ENCODE measurements at regions not wholly inside any gene's neighbourhood (a gene's known extent, or its start where the extent isn't known, plus 50 kb on each side); places are given as distances from the start of the nearest gene placed in this dataset.
"Not testable (repeated sequence)": the region's sequence is repeated elsewhere in the genome, so short reads cannot be mapped to it uniquely, and the experiment has no call there.

DNA sequence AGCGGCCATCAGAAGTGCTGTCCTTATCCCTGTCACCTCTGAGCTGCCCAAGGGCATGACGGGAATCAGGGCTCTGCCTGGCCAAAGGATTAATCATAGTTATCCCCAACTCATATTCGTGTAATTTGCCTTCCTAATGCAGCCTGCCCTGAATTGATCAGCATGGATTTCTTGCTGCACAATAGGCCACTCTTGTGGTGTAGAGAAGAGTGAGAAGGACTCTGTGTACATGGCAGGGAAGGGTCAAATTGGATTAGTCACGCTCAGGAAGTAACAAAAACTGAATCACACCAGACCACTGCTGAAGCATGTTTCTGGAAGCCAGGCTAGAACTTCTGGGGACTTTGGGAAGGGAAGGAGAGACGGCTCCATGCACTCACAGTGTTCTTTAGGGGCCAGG is 227.0 kb downstream of the BUB3 start:
- DNase-seq: no peak

DNA sequence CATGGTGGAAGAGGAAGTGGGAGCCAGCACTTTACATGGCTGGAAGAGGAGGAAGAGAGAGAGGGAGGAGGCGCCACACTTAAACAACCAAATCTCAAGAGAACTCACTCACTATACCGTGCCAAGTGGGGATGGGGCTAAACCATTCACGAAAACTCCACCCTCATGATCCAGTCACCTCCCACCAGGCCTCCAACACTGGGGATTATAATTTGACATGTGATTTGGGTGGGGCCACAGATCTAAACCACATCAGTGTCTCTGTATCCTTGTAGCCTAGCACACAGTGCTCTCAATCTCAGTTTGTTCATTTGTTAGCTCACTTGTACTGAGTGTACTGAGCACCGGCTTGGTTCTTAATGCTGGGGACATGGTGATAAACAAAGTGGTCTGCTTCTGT is 228.3 kb downstream of the BUB3 start:
- no peak for DNase-seq

DNA sequence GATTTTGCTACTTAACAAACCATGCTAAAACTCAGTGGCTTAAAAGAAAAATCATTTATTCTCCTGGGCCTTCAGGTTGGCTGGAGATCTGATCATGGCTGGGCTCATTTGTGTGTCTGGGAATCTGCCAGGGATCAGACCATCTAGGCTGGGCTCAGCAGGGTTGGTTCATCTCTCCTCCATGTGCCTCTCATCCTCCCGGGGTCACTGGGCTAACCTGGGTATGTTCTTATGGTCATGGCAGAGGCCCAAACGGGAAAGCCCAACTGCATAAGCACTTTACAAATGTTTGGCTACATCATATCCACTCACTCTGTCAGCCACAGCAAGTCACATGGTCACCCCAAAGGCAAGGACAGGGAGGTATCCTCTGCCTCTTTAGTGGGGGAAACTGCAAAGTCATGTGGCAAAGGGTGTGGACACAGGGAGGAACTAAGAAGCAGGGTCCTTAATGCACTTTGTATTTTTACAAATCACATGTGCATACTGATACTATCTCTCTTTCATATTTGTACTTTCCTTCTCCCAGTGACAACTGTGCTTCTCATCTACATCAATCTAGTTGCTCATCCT is 231.4 kb downstream of the BUB3 start:
- DNase-seq: no peak

DNA sequence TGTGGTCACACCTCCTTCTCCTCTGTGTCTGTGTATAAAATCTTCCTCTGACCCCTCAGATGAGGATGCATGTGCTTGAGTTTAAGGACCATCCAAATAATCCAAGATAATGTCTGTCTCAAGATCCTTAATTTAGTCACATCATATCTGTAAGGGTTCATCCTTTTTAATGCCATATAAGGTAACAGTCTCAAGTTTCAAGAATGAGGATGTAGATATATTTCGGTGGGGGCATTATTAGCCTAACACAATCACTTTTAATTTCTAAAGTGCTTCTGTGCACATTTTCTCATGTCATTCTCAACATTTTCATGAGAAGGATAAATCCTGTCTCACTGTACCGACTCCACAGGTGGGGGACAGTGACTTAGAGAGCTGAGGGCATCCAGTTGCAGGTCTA is 235.3 kb downstream of the BUB3 start:
- DNase-seq: no peak

DNA sequence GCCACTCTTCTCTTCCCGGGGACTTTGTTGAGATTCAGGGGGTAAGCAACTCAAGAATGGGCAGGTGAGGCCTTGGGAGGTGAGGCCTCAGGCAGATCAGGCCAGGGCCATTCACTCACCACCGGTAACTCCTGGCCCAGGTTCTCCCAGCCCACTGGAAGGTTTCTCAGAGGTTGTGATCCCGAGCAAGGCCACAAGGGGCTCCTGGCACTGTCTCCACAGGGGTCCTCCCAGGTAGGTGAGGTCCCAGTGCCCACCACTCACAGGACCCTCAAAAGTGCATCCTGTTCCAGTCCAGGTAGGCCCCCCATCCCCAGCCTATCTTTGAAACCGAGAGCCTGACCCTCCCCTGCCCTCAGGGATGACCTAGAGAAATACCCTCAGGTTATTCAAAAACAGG is 236.1 kb downstream of the BUB3 start:
- DNase-seq: no peak

DNA sequence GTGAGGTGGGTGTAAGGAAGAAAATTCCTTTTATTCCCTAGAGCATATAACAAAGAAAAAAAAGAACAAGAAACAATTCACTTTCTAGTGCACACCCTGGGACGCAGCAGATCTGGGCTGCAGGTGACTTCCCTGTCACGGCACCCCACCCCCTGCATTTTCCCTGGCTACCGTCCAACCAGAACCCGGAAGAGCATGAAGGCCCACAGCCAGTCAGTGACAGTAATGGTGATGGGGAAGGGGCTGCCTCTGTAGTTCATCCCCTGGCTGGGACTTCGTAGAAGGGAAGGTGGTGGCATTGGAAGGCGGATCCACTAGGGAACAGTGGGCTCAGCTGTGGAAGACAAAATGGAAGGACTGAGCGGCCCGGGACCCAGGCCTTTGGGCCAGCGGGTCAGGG is 236.7 kb downstream of the BUB3 start:
- no peak for DNase-seq

DNA sequence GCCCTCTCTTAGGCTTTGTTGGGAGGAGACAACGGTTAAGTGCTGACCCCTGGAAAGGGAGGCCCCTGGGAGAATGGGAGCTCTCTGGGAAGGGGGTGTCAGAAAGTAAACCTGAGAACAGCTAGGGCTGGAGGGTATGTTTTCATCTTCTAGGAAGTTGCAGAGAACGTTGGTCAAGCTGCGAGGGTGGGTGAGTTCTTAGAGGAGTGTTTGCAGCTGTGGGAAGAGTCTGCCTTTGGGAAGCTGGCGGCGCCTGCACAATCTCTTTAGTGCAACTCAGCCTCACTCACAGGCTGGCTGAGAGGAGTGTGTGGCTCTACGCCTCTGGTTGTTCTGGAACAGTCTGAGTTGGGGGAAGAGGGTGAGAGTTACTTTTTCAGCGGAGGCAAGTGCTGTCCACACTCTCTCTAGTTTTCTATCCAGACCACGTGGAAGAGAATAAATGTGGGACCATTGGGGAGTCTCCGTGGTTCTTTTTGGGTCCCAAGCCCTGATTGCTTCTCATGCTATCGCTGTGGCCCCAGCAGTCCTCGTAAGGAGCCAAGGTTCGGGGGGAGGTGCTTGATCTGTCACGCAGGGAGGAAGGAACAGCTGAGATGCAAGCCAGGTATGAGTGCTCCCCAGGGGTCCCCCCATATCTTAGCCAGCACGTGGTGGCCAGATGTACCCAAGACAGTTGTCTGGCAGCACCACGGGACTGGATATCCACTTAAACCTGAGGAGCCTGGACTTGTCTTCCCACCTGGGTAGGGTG is 237.2 kb downstream of the BUB3 start:
- DNase-seq: no peak

DNA sequence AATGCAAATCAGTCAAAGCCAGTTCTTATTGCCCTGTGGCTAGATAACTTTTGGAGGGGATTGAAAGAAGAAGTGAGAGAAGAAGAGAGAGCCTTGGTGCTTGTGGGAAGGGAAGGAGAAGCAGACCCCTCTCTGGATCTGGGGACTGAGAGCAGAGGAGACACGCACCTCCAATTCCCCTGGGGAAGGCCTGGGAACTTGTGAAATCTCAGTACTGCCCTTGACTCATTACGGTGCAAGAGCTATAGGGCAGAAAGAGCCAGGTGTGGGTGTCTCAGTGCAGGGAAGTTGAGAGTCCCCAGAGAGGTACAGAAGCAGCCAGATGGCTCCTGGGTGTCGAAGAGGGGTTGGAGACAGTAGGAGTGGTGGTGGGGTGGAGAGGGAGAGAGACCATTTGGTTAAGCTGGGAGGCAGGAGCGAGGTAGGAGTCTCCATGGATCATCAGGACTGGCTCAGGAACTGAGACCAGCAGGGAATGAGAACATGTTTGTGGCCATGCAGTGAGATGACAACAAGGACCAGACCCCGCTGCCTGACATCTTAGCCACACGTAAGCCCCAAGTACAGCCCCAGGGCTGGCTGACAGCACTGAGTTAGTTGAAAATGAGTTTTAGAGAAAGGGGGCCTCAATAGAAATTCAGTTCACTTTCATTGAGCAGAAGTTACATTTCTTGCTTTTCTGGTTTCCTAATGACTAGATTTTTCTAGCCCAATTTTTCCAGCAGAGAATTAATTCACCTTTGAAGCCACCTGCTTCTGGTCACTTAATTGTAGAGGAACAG is 238.2 kb downstream of the BUB3 start:
- no peak for DNase-seq

DNA sequence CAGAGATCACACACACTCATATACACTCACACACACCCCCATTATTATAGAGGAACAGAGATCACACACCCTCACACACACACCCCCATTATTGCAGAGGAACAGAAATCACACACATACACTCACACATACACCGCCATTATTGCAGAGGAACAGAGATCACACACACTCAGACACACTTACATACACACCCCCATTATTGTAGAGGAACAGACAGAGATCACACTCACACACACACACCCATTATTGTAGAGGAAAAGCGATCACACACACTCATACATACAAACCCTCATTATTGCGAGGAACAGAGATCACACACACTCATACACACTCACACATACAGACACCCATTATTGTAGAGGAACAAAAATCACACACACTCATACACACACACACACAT is 239.0 kb downstream of the BUB3 start:
- DNase-seq: no peak

DNA sequence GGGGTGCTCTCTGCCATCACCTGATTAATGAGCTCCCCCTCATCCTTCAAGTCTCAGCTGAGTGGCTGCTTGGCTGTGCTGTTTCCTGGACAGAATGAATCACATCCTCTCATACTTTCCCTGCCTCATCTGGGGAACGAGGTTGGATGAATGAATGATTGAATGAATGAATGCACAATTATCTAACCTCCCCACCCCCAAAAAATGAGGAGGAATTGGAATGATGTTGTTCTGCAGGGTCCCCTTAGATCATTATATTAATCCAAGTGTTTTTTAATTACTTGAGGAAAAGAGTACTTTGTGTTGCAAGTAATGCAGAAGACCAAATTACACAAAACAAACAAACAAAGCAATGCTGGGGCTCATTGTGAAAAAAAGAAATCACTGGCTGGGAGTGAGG is 240.2 kb downstream of the BUB3 start:
- DNase-seq: no peak

DNA sequence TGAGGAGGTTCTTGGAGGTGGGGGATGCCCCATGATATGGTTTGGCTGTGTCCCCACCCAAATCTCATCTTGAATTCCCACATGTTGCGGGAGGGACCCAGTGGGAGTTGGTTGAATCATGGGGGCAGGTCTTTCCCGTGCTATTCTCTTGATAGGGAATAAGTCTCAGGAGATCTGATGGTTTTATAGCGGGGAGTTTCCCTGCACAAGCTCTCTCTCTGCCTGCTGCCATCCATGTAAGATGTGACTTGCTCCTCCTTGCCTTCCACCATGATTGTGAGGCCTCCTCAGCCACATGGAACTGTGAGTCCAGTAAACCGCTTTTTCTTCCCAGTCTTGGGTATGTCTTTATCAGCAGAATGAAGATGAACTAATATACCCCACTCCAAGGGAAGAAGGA is 241.0 kb downstream of the BUB3 start:
- not testable (repeated sequence) for DNase-seq

DNA sequence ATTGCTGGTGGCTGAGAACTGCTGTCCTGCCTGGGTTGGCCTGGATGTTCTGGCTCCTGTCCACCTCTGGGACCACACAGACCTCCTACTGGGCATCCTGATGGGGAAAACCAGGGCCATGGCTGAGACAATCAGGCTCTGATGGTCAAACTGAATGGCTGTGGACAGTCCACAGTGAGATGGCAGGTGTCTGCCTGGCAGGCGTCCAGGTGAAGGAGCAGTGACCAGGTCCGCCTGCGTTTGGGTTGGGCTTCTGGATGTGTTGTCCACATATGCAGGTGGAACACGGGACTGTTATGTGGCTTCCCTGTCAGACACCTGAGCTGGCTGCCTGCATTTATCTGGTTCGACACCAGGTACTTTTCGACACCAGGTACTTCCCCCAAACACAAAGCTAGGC is 241.7 kb downstream of the BUB3 start:
- DNase-seq: no peak

DNA sequence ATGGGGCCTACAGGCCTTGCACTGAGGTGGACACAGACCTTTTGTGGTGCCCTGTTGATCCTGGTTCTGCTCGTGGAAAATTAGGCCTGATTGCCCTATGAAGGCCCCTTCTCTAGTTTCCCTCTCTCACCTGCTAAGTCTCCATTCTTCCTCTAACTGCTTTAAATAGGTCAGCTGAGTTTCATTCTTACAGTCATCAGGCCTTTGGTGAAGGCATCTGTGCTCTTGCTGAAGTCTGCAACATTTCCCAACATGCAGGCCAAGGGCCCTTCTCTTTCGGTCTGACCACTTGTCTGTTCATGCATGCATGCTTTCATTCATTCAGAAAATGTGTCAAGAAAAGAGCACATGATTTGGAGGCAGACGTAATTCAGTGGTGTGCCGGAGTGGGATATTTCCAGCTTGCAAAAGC is 244.0 kb downstream of the BUB3 start:
- DNase-seq: no peak

DNA sequence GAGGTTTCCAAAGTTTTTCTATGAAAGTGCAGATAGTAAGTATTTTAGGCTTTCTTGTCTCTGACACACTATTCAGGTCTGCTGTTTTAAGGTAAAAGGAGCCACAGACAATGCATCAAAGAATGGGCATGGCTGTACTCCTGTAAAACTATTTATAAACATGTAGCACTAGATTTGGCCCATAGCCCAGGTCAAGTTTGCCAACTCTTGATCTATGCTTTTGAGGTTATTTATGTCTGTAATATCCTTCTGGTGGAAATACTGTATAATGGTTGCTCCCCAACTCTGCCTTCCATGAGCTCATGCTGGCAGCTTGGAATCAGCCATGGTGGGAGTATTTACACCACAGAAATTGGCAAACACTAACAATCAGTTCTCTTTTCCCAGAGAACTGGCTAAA is 244.6 kb downstream of the BUB3 start:
- DNase-seq: no peak

DNA sequence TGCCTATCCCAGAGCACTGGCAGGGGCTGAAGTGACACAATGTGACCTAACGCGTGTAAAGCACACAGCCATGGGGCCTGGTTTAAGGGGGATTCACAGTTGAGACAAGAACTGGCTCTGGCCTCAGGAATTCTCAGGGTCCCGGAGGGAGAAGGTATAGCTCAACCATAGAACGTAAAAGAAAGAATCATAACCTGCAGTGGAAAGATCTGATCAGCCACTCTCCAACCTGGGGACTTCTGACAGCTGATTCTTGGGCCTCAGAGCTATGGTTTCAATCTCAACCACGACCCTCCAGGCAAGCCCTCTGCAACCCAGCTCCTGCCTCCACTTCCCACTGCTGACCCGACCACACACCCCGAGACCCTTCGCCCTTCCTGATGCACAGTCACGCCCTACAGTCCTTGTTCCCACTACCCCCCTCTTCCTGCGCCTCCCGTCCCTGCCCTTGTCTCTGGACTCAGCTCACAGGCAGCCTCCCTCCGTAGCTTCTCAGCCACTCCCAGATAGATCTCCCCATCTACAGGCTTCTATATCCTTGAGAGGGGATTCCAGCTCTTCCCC is 245.2 kb downstream of the BUB3 start:
- DNase-seq: no peak

DNA sequence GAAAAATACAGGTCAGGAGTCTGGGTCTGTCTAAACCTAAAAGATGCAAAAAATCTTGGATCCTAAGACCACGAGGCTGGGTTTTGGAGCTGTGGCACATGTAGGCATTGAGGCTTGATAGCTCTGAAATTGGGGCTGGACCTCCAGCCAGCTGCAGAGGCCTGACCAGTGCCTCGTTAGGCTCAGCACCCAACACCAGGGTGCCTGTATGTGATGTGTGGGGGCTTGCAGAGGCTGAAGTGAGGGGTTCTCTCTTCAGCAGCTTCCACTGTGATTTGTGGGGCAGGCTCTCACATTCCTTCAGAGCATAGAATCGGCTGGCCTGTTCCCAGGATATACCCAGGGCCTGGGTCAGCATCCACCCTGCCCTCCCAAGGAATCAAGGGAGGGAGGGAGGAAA is 247.8 kb downstream of the BUB3 start:
- DNase-seq: no peak

DNA sequence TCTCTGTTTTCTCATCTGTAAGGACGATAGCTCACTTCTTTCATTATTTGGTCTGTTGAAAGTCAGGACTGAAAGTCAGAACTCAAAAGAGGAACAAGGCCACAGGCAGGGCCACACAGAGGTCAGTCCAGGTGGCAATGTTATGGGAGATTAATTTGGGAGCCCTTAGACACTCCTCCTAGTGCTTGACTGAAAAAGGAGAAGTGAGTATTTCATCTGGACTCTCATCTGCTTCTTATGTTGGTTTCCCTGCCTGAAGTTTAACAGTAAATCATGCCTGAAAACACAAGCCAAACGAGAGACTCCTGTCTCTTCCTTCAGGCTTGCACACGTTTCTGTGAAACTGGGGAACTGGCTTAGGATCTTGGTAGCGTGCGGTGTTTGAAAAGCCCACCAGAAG is 248.5 kb downstream of the BUB3 start:
- no peak for DNase-seq

DNA sequence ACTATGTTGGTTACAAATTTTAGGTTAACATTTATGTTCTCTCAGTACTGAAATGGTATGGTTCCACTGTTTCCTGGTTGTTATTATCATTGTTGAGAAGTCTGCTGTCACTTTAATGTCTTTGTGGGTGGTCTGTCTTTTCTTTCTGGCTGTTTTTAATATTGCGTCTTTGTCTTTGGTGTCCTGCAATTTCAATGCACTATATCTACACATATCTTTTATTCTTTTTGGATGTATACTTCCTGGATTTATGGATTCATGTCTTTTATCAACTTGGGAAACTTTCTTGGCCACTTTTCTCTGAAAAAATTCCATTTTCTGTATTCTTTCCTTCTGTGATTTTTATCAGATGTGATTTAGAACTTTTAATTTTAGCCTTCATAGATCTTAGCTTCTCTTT is 250.2 kb downstream of the BUB3 start:
- DNase-seq: no peak

DNA sequence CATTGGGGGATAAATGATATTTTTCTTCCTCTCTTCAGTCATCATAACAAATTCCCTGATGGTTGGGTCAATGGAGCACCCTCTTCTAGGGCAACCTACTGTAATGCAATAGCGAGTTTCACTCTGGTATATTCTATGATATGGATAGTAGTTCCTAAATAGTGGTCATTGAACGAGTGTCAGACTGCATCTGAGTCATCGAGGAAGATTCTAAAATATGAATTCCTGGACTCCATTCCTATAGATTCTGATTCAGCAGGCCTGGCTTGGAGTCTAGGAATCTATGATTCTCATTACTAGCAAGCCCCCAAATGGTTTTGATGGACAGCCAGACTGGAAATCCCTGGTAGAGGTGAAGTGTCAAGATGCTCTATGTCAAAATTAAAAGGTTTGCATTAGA is 254.5 kb downstream of the BUB3 start:
- DNase-seq: no peak

DNA sequence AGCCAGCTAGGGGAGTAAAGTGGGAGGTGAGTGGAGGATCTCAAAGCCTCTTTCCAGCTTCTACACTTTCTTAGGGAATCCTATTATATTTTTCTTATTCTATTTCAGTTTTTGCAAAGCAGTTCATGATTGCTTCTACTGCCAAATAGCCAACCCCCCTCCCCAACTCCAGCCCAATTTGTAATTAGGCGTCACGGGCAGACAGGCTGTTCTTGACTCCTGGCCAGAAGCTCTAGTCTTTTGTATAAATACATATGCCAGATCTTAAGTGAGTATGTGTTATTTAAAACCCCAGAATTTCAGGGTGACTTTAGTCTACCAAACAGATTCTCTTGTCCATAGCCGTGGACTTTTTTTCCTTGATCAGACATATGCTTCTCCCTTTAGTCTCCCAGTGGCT is 255.2 kb downstream of the BUB3 start:
- no peak for DNase-seq

DNA sequence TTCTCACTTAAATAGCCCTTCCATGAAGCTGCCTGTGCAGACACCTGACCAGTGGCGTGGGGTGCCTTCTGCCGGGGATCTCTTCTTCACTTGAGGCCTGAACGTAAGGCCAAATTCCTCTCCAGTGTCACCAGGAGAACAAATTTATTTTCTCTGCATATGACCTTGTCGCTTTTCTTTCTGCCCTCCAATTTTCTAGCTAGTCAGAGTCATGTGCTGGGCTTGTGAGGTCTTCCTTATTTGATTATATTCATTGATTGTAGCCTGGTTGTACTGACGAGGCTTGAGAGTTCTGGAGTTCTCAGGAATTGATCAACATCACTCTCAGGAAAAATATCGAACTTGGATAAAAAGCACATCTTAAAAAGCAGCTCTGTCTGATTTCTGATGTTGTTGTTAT is 255.7 kb downstream of the BUB3 start:
- DNase-seq: no peak

DNA sequence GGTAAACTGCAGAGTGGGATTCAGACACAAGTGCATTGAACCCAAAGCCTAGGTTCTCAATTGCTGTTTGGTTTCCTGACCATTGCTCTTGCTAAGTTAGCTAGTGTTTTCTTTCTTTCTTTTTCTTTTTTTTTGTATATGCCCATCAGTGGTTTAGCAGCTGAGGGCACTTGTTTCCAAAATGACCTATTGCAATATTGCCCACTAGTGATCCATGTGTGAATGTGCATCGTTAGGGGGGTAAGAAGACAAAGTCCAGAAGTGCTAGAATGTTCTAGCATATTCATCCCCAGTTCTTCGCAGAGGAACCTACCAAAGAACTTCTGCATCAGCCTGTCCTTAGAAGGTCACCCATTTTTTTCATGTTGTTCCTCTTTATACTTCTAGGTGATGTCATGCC is 252.8 kb upstream of the GPR26 start:
- no peak for DNase-seq

DNA sequence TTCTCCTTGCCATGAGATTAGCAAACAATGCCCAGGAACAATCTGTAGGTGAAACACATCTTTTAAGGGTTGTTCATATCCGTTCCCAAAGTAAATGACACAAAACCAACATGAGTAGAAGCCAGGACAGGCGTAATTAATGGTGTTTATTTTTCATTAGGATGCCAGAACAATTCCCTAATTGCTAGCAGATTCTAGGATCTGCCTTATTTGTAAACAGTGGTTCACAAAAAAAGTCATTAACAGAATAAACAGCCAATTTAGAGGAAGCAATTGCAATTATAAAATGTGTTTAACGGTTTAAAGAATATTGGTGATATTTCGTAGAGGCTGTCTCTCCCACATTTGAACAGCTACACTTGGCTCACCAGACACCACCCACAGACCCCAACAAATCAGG is 250.6 kb upstream of the GPR26 start:
- no peak for DNase-seq

DNA sequence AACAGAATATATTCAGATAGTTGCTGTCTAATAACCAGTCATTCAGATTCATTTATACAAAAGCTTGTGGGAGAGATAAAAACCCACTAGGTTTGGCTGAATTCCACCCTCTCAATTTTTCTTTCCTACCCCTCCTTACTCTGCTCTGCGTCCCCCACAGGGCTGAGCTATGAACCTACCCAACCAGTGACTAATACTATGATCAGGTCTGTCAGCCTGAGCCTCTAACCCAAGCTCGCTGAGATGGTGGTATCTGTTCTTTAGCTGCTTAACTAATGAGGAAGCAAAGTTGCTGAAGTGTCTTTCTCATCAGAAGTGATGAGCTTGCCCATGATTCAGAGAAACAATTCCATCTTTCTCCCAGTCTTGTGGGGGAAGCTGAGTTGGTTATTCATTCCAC is 248.7 kb upstream of the GPR26 start:
- no peak for DNase-seq
